GM21529 (cell line): ENCODE measurements at regions not wholly inside any gene's neighbourhood (a gene's known extent, or its start where the extent isn't known, plus 50 kb on each side); places are given as distances from the start of the nearest gene placed in this dataset.
"Not testable (repeated sequence)": the region's sequence is repeated elsewhere in the genome, so short reads cannot be mapped to it uniquely, and the experiment has no call there.

Experiments
- ATAC-seq: cut with Tn5 transposase; IDR thresholded peaks from one replicate; pipeline ENCODE4 v1.9.1; 2021; ENCODE audit not compliant: unreplicated experiment

DNA sequence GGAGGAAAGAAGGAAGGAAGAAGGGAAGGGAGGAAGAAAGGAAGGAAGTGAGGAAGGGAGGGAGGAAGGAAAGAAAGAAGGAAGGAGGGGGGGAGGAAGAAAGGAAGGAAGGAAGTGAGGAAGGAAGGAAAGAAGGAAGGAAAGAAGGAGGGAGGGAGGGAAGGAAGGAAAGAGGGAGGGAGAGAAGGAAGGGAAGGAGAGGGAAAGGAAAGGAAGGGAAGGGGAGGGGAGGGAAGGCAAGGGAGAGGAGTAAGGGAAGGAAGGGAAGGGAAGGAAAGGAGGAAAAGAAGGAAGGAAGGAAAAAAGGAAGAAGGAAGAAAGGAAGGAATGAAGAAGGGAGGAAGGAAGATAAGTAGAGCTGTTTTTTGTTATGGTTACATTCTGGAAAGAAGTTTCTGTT is 141.2 kb downstream of the LRRC3B start:
- no peak for ATAC-seq

DNA sequence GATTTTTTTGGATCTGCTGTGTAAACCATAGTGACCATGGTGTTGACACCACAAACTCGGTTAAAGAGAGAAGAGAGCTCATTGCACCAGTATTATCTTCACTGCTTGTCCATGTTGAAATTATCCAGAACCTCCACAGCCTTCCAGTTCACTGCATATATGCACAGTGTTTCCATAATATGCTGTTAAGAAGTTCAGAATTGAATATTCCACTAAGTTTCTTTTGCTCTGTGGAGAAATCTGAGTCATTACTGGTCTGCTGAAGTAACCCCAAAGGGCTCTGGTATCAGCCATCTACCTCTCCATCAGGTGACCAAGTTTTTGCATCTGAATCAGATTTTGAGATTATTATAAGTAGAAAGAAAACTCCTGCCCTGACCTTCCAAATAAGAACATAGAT is 143.5 kb downstream of the LRRC3B start:
- no peak for ATAC-seq

DNA sequence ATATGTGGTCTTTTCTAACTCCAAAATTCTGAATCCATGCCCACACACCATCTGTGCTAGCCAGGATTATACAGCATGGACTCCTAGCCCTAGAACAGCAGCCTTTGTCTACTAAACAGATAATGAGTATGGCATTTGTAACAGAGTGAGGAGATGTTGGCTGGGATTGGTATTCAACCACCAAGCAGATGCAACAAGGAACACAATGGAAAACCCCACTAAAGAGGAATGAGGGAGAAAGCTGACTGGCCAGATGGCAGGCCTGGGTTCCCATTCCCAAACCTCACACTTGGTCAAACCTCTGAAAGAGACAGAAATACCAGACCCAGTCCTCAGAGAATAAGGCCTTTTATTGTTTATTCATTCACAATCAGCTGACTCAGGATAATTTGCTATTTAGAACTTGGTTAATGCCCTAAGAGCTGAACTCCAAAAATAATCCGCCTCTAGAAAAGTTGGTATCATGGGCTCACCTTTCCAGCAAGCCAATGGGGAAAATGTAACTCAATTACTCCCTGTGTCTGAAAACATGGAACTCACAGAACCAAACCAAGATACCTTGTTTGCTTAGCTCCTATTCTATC is 145.6 kb downstream of the LRRC3B start:
- no peak for ATAC-seq

DNA sequence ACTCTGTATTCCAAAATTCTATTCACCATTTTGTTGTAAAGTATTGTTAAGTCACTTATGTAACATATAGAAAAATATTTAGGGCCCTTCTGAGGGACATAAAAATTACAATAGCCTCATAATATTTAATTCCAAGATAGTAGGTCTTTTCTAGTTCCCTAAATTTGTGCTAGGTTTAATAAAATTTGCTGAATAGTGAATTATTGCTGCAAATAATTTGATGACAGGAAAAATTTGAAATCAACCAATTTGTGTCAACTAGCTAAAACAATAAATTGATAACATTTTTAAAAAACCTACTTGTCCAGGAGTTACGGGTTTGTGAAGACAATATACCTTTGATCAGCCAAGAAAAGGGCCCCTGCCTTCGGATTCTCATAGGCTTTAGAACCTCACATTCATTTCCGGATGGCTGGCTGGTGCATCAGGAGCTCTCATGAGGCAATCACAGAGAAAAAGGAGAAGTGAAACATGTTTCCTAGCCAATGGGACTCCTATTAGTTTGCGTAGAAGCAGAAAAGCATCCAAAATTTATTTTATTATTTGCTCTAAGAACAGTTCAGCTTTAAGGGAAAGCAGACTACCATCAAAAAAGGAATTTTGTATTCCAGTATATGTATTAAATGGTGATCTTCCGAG is 177.2 kb downstream of the LRRC3B start:
- ATAC-seq, result no peak

DNA sequence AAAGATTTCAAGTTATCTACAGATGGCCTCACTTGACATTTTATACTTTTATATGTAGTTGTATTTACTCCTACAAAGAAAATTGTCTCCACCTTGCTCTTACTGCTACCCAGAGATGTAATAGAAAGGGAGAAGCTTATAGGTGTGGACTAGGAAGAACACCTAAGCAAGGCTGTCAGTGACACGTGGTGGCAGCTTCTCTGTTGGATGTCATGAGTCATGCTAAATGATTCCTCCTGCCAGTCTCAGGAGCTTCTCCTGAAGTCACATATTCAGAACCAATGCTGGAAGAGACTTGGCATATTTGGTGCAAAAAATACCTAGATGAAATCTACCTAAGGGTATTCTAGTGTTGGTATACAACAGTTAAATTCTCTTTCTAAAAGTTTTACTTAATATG is 184.7 kb downstream of the LRRC3B start:
- no peak for ATAC-seq

DNA sequence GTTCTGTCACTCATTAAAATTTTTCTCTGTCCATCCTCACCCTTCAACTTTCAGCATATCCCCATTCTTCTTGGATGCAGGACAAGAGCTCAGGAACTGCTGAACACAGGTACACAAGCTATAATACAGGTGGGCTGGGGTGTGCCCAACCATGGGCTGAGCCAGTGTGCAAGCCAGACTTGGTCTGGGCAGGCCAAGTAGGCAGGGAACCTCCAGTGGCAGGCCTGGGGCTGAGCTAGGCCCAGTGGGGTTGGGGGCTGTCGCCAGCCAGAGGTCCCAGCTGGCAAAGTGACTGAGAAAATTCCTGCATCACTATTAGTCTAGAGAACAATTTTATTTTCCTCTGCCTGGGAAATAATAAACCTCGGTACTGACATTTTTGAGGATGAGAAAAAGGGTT is 202.9 kb downstream of the LRRC3B start:
- no peak for ATAC-seq

DNA sequence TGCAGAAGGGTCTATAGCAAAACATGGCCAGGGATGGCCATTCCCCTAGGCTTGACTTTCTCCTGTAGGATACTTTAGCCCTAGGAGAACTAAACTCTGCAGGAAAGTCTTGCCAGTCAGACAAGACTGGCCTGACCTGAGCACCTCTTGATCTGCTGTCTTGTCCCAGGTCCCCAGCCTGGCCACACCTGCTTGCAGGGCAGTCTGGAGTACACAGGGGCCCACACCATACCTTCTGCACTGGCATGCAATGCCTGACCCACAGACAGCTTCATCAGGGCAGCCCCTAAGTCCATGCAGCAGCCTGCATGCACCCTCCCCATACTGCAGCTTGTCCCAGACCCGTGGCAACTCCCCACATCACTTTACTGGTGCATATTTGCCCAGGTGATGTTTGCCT is 204.6 kb downstream of the LRRC3B start:
- ATAC-seq, result no peak

DNA sequence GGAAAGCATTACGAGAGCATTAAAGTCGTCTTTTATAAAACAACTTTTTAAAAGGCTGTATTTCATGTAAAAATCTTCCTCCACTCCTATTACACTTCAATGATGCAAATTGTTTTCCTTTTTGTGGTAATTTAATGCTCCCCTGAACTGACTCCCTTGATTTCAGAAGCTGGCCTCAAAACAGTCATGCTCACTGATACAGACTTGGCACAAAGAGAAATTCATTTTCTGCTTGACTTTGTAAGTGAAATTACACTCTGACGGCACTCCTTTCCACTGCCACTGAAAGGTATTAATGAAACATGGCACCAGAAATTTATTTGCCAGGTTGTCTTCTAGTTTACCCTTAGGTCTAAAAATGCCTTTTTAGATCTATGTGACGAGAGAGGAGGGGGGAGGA is 215.5 kb downstream of the LRRC3B start:
- no peak for ATAC-seq

DNA sequence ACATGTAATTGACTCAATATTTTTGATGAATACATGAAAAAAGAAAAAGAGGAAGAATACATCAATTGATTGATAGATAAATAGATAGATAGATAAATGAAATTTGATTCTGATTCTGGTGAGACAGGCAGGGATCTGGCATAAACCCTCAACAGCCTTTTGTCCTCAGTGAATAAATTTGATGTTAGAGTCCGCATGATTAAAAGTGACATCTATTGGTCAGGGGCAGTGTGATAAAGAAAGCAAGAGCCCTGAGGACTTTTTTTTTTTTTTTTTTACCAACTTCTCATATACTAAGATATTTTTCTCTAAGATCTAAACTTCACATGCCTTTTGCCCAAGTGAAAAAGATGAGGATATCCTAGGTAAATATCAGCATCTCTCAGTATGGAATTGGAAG is 216.4 kb downstream of the LRRC3B start:
- ATAC-seq, result no peak

DNA sequence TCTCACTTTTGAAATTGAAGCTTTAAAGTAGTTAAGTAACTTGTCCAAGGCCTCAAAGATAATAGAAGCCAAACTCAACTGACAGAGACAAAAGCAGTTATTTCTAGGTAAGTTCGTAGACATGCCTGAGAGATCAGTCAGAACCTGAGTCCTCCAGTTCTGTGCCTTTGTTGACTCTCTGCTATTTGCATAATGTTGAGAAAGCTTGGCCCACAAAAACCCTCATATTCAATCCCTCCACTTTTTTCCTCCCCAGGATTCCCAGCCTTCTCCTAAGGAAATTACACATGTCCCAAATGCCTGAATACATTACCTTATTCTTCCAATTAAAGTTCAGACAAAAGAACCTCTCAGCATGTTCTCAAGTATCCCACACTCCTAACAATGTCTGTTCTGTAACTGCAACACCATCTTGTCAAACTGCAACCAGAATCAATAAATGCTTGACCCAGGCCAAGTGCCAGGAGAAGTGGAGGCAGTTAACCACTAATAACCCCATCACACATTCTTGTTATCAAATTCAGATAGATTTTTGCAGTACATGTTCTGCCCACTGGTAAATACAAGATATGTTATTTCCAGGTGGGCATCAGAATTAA is 217.8 kb downstream of the LRRC3B start:
- ATAC-seq, result no peak

DNA sequence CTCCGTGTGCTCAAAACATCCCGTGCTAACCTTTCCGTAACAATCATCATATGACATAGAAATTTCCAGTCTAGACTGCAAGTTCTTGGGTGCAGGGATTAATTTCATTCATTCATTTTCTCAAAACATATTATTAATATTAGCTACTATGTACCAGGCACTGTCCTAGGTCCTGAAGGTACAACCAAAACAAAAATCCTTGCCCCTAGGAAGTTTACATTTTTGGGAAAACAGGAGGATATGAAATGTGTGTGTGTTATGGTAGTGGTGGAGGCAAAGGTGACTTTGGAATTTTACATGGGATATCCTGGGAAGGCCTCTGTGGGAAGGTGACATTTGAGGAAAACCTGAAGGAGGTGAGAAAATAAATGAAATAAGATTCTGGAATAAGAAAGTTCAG is 222.6 kb downstream of the LRRC3B start:
- ATAC-seq, result no peak

DNA sequence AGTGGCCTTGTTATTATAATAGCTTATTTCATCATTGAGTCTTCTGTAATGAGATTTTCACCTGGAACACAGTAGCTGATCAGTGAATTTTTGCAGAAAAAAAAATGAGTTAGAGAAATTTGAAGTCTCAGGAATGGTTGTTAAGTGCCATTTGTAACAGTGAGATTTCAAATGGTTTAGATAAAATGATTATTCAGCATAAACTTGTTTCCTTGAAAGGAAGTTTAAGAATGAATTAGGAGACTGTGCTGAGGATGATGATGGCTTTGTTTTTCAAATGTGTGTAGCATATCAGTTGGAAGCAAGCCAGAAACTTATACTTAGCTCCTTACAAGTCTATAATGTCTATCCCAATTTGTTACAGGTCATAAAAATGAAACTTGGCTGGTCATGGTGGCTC is 225.1 kb downstream of the LRRC3B start:
- ATAC-seq, result no peak

DNA sequence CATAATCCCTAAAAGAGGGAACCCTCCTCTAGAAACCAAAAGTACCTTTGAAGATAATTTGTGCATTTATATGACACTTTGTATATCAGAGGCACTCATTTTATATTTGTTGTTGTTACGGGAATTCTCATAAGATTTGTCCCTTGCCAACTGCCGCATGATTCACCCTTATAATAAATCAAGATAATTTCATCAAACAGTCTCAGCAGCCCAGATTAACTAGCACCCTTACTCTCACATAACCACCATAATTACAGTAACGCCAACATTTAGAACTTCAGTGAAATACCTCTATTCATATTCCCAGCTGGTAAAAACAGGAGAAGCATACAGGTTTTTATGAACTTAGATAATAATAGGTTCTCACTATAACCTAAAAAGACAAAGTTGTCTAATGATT is 271.9 kb downstream of the LRRC3B start:
- no peak for ATAC-seq

DNA sequence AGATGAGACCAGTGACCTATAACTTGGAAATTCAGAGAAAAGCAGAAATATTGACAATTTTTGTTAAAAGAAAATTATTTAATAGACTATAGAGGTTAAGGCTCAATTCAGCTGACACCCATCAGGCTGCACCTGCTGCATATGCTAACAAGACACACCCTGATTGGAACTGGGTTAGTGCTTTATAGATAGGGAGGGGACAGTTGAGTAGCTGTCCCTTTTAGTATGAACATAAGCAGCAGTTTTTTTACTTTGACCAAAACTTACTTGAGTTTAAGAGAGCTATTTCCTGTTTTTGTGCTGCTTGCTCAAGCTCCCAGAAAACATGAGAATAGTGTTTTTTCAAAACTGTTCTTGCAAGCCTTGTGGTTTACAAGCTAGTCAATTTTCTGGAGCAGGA is 292.6 kb downstream of the LRRC3B start:
- ATAC-seq, result no peak

DNA sequence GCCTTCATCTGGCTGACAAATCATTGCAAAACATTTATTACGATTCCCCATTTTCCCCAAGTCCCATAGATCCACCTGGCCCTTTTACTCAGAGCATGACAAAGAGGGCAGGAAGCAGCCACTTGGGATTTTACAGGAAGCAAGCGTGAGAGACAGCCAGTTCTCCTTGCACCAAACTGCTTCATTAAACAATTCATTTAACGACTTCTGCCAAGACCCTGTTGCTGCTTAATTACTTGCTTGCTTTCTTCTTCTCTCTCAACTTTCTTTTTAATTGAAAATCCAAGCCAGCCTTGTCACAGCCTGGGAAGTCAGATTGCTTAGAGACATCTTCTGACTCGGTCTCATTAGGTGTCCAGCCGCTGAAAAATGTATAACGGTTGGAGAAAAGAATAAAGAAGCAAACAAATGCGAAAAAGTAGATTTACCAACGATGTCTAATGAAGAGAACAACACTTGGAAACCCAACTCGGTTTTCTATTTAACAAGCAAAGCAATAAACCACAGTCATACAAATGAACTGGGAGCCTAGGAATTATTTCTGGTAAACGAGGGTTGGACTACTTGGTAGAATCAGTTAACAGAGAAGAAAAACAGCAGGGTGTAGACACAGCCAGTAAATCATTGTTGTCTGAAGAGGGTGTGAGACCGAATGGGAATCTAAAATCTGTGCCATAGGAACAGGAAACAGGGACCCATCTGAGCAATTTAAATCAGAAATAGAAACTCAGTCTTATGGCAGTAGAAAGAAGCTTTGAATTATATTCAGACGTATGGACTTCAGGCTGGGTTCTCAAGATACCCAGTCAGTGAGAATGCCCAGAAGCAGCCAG is 298.3 kb downstream of the LRRC3B start:
- no peak for ATAC-seq

DNA sequence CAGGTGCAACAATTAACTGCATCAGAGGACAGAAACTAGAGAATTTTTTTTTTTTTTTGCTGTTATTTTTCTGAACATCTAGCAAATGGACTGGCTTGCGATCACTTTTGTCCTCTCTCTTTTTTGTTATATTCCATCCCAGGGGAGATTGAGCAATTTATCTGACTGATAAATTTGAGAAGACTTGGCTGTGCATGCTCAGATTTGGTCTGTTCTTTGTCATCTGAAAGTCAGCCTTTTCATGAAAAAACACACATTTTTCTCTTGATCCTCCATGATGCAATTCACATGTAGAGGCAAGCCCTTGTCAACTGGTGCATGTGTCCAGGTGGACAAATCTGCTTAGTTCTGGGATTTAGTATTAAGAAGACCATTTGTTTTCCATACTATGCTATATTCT is 309.3 kb downstream of the LRRC3B start:
- ATAC-seq, result no peak

DNA sequence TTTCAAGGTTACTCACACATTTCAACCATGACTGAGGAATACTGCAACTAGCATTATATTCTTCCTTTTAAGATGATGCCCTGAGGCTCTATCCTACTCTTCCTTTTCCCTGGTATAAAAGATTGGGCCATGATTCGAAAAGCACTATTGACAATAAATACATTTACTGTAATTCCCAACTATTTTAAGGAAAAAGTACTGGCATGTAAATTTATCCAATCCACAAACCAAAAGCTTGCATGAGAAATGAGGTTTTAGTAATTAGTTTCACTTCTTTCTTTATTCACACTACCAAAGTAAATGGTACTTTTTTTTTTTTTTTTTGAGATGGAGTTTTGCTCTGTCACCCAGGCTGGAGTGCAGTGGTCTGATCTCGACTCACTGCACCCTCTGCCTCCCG is 310.2 kb downstream of the LRRC3B start:
- ATAC-seq, result no peak

DNA sequence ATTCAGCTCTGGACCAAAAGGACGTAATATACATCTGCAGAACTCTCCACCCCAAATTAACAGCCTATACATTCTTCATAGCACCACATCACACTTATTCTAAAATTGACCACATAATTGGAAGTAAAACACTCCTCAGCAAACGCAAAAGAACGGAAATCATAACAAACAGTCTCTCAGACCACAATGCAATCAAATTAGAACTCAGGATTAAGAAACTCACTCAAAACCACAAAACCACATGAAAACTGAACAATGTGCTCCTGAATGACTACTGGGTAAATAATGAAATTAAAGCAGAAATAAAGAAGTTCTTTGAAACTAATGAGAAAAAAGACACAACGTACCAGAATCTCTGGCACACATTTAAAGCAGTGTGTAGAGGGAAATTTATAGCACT is 322.9 kb downstream of the LRRC3B start:
- ATAC-seq, result not testable (repeated sequence)

DNA sequence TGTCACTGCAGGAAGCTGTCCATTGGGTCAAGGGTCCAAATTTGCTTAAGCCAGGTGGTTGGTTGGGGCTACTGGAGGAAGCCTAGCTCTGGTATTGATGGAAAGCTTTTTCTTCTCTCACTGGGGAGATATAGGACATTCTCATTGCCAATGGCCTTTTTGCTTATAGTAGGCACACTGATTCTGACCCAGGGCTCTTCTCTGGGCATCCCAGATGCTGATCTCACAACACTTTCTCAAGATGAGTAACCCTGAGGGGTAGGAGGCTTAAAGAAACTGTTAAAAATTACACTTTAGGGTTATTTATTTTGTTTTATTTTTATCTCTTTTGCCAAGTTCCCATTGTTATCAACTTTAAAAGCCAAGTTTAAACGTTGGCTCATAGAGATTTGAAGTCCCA is 337.8 kb downstream of the LRRC3B start:
- ATAC-seq, result no peak

DNA sequence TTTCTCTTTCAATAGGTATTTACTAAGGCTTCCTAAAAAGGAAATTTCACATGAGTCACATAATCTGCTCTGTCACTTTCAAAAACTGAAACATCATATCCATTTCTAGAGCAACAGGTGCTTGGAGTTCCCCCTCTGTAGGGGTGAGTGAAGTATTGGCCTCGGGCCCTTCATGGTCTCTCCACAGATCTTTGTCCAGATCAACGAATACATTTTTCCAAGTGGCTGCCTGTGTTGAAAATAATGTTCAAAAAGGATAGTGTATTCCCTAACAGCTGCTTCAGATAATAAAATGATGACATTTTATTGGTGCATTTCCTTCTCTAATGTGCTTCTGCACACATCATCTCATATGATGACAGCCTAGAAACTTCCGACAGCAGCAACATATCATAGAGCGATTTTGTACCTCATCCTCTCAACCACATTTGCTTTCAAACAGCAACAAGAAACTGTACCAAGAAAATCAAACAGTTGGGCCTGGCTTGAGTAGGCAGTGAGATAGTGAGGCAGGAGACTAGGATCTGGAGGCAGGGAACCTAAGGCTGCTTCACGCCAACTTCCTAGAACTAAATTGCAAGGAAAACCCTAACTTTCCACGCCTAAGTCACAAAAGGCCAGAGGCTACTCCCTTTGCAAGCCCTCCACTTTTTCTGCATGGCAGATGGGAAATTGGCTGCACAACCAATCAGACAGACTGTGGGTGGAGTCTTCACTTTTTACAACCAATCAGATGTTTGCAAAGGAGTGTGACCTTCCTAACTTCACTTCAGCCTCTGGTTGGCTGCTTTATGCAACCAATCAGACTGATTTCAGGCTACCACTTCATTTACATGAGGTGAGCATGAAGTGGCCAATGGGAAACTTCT is 340.2 kb downstream of the LRRC3B start:
- ATAC-seq, result peak; percentile 92

DNA sequence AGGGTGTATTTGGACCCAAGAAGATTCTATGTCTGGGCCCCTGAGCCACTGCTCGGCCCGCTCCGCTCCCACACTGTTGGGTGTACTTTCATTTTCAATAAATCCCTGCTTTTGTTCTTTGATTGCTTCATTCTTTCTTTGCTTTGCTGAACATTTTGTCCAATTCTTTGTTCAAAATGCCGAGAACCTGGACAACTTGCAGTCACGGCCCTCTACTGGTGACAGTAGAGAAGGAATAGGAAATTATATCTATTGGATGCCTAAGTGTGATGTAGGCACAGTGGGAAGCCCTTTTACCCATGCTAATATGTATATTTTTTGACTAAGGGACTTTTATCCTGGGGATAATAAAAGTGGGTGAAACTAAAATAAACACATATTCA is 340.8 kb downstream of the LRRC3B start:
- no peak for ATAC-seq
